ENCODE measurements at regions not wholly inside any gene's neighbourhood (a gene's known extent, or its start where the extent isn't known, plus 50 kb on each side); places are given as distances from the start of the nearest gene placed in this dataset.

- no peak for TF ChIP-seq CTCF (IDR thresholded peaks at IDR 0.05)
- no peak for TF ChIP-seq POLR2AphosphoS5 (IDR thresholded peaks at IDR 0.05; ENCODE audit: insufficient read depth in 1 of 2, low read depth in 1 of 2)
Observed at GRCh38 chr16:62929593-62929992, 893.4 kb upstream of the CDH8 start.

Measured in vagina (tissue), 2 donors.